ENCODE measurements at regions not wholly inside any gene's neighbourhood (a gene's known extent, or its start where the extent isn't known, plus 50 kb on each side); places are given as distances from the start of the nearest gene placed in this dataset.

- TF ChIP-seq CTCF (conservative IDR thresholded peaks at IDR 0.05; ENCODE audit: low read depth, low read length) = no peak
- no peak for TF ChIP-seq POLR2A (IDR thresholded peaks at IDR 0.05; ENCODE audit: low read depth, low read length)
- TF ChIP-seq CEBPB (IDR thresholded peaks at IDR 0.05; ENCODE audit: low read depth, low read length) = no peak
- no peak for TF ChIP-seq USF2 (IDR thresholded peaks at IDR 0.05; ENCODE audit: low read depth, low read length)
- TF ChIP-seq CHD1 (IDR thresholded peaks at IDR 0.05; ENCODE audit: low read depth, low read length) = no peak
- TF ChIP-seq SMC3 (IDR thresholded peaks at IDR 0.05; ENCODE audit: low read depth, low read length) = no peak
- TF ChIP-seq MAZ (IDR thresholded peaks at IDR 0.05; ENCODE audit: borderline replicate concordance, low read depth, low read length) = no peak
- no peak for TF ChIP-seq NFE2L2 (IDR thresholded peaks at IDR 0.05; ENCODE audit: low read depth, low read length)
- no peak for TF ChIP-seq FOS (IDR thresholded peaks at IDR 0.05; ENCODE audit: low read depth, low read length)
- TF ChIP-seq MAFK (IDR thresholded peaks at IDR 0.05; ENCODE audit: low read depth, low read length) = no peak
- no peak for TF ChIP-seq ELK1 (IDR thresholded peaks at IDR 0.05; ENCODE audit: borderline replicate concordance, low read depth, low read length)
- no peak for TF ChIP-seq RAD21 (IDR thresholded peaks at IDR 0.05; ENCODE audit: low read length)
- TF ChIP-seq RFX5 (IDR thresholded peaks at IDR 0.05; ENCODE audit: low read depth, low read length) = no peak
- no peak for TF ChIP-seq MXI1 (IDR thresholded peaks at IDR 0.05; ENCODE audit: borderline replicate concordance, low read depth, low read length)
Observed at GRCh38 chr5:102589661-102590060, 90.9 kb upstream of the SLCO6A1 start.

Data from IMR-90 (cell line).